Right lobe of liver (tissue), 4 donors: ENCODE measurements at regions not wholly inside any gene's neighbourhood (a gene's known extent, or its start where the extent isn't known, plus 50 kb on each side); places are given as distances from the start of the nearest gene placed in this dataset.

Experiments used
- POLR2A ChIP-seq: fragments of 450-650 bp; IDR thresholded peaks from one replicate; pipeline ENCODE4 v1.6.1; 2017; ENCODE audit warnings: antibody characterized with exemption, mild to moderate bottlenecking
- TF ChIP-seq, protein P1 (sequence below), 4 donors: fragments of 200-600 bp in 3 of 4; fragments of 450-650 bp in 1 of 4; IDR thresholded peaks; one replicate each; pipeline versions ENCODE4 v1.5.1 to v1.8.0; 2016 to 2022; ENCODE audit warnings: antibody characterized with exemption in 4 of 4, mild to moderate bottlenecking in 2 of 4
- donor health status: DM: no; HTN: no; CAD: no.
- donor health status: DM: no; HTN: no; CAD: no.
- donor health status: DM: no; HTN: yes; CAD: no.

DNA sequence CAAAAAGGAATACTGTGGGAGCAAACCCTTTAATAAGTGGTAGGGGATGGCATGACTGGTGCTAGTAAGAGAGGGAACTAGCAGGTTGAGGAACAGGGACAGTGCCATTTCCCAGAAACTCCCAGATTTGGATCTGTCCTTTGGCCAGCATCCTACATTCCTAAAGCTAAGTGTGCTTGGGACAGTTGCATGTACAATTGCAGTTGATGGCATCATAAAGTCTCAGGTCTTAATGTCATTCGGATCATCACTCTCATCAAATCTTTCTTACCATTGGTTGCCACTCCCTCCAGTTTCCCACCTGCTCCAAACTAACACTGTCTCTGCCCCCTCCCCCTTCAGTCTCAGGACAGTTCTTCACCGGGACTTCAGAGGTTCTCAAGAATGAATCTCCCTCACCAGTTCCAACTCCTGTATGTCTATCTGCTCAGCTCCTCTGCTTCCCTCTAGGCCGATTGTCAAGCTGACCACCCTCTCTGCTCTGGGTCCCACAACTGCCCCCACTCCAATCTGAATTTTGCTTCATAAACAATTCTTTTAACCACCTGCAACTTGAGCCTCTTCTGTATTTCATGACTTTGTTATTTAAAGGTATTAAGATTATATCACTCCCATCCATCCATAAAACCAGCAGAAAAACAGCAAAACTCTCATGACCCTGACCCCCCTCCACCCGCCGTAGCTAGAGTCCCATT lies 260.8 kb downstream of the CGGBP1 start:
- no peak for TF ChIP-seq POLR2A
- TF ChIP-seq, protein P1, sequence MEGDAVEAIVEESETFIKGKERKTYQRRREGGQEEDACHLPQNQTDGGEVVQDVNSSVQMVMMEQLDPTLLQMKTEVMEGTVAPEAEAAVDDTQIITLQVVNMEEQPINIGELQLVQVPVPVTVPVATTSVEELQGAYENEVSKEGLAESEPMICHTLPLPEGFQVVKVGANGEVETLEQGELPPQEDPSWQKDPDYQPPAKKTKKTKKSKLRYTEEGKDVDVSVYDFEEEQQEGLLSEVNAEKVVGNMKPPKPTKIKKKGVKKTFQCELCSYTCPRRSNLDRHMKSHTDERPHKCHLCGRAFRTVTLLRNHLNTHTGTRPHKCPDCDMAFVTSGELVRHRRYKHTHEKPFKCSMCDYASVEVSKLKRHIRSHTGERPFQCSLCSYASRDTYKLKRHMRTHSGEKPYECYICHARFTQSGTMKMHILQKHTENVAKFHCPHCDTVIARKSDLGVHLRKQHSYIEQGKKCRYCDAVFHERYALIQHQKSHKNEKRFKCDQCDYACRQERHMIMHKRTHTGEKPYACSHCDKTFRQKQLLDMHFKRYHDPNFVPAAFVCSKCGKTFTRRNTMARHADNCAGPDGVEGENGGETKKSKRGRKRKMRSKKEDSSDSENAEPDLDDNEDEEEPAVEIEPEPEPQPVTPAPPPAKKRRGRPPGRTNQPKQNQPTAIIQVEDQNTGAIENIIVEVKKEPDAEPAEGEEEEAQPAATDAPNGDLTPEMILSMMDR (IDR thresholded peaks at IDR 0.05) = no peak
